AG09319 (cell line): ENCODE measurements at regions not wholly inside any gene's neighbourhood (a gene's known extent, or its start where the extent isn't known, plus 50 kb on each side); places are given as distances from the start of the nearest gene placed in this dataset.

Experiments
- DNase-seq: peaks from one replicate; pipeline ENCODE4 v3.0.0-alpha.2; 2010; ENCODE audit warnings: low read depth; ENCODE audit errors: extremely low read depth
- CTCF ChIP-seq: IDR thresholded peaks from 2 replicates; pipeline ENCODE4 v1.5.1; 2011; ENCODE audit warnings: low read depth, mild to moderate bottlenecking, inconsistent platforms, low read length, moderate library complexity

- no peak for DNase-seq
- no peak for TF ChIP-seq CTCF
Measured at GRCh38 chr3:178155521-178155920, 380.7 kb upstream of the KCNMB2 start.

GRCh38 chr3:178156301-178156700 is 379.9 kb upstream of the KCNMB2 start:
- DNase-seq, result no peak
- no peak for TF ChIP-seq CTCF

GRCh38 chr3:178159691-178160220 is 376.5 kb upstream of the KCNMB2 start:
- DNase-seq, result no peak
- no peak for TF ChIP-seq CTCF

GRCh38 chr3:178169421-178169820 is 366.8 kb upstream of the KCNMB2 start:
- DNase-seq, result no peak
- no peak for TF ChIP-seq CTCF

- DNase-seq, result peak; percentile 90
- no peak for TF ChIP-seq CTCF
Measured at GRCh38 chr3:178170698-178171535, 365.3 kb upstream of the KCNMB2 start.

GRCh38 chr3:178172121-178172520 is 364.1 kb upstream of the KCNMB2 start:
- no peak for TF ChIP-seq CTCF
- DNase-seq, result no peak

GRCh38 chr3:178174201-178174915 is 361.9 kb upstream of the KCNMB2 start:
- DNase-seq, result no peak
- TF ChIP-seq CTCF, result no peak
